ENCODE measurements at regions not wholly inside any gene's neighbourhood (a gene's known extent, or its start where the extent isn't known, plus 50 kb on each side); places are given as distances from the start of the nearest gene placed in this dataset.

DNA sequence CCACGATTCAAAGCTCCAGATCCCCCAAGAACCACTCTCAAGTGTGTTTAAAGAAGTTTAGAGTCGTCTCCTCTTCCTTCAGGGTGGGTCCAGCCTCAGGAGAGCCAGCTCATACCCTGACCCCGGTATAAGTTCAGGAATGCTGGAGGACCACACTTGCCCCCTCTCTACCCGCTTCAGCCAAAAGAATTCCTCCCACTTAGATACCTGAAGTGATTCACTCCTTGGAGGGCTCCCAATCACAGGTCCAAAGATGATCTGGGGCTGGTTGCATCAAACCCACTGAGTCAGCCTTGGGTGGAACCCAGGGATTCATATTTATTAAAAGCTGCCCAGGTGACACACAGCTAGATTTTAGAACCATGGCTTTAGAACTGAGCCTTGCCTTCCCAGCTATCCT lies 133.5 kb upstream of the PARP11 start:
- TF ChIP-seq, protein P1, sequence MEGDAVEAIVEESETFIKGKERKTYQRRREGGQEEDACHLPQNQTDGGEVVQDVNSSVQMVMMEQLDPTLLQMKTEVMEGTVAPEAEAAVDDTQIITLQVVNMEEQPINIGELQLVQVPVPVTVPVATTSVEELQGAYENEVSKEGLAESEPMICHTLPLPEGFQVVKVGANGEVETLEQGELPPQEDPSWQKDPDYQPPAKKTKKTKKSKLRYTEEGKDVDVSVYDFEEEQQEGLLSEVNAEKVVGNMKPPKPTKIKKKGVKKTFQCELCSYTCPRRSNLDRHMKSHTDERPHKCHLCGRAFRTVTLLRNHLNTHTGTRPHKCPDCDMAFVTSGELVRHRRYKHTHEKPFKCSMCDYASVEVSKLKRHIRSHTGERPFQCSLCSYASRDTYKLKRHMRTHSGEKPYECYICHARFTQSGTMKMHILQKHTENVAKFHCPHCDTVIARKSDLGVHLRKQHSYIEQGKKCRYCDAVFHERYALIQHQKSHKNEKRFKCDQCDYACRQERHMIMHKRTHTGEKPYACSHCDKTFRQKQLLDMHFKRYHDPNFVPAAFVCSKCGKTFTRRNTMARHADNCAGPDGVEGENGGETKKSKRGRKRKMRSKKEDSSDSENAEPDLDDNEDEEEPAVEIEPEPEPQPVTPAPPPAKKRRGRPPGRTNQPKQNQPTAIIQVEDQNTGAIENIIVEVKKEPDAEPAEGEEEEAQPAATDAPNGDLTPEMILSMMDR (conservative IDR thresholded peaks at IDR 0.05) = no peak
- no peak for TF ChIP-seq EZH2 (IDR thresholded peaks at IDR 0.05; ENCODE audit: low read depth)

Measured in PC-9 (cell line).